ENCODE measurements at regions not wholly inside any gene's neighbourhood (a gene's known extent, or its start where the extent isn't known, plus 50 kb on each side); places are given as distances from the start of the nearest gene placed in this dataset.
"Not testable (repeated sequence)": the region's sequence is repeated elsewhere in the genome, so short reads cannot be mapped to it uniquely, and the experiment has no call there.

DNA sequence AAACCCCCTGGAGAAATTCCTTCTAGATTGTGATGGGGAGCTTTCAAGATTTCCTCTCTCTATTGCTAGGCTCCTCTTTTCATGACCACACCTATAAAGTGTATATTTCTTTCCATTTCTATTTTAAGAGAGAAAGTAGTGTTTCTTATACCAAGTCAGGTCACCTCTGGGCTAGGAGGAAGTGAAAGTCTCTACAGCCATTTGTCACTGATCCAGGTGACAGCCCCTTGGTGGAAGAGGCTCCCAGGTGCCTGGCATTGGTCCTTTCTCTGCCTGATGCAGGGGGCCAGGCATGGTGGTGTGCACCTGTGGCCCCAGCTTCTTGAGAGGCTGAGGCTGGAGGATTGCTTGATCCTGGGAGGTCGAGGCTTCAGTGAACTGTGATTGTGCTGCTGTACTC lies 64.7 kb downstream of the DHCR7 start:
- no peak for DNase-seq

DNA sequence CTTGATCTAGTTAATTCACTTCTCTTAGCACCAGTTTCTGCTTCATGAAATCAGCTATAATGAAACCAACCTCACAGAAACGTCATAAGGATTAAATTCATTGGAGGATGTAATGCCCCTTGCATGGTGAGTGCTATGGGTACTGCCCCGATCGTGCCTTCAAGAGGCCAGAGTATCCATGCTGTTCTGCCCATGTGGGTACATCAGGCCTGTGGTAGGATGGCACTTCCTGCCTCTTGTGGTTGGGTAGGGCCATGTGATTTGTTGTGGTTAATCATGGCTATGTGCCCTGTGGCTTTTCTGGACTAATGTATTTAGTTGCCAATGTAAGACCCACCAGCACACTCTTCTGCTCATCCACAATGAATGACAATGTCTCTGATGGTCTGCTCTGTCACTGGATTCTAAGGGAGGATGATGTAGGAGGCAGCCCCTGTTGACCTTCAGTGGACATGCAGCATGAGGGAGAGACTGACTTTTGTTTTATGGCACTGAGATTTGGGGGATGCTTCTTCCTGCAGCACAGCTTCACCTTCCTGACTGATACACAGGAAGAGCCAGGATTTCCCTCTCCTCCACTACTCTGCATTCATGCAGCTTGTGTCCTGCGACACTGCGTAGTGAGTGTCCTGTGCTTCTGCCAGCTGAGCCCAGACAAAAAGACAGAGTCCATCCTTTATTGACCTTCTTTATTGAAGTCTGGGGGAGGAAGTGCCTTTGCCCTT lies 66.2 kb downstream of the DHCR7 start:
- no peak for DNase-seq

DNA sequence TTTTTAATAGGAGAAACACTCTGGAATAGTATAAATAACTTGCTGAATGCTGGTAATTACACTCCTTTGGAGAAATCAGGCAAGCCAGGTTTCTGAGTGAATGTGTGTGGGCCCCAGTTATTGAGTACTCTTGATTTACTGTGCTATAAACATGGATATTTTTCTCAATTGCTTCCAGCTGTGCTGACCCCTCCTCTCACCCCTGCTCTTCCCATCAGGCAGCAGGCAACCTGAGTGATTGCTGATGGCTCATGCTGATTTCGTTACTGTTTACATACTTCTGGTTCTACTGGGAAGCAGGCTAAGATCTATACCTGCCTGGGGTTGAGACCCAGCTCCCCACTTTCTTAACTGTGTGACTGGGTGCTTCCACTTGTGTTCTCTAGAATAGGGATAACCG lies 68.5 kb downstream of the DHCR7 start:
- DNase-seq = no peak

DNA sequence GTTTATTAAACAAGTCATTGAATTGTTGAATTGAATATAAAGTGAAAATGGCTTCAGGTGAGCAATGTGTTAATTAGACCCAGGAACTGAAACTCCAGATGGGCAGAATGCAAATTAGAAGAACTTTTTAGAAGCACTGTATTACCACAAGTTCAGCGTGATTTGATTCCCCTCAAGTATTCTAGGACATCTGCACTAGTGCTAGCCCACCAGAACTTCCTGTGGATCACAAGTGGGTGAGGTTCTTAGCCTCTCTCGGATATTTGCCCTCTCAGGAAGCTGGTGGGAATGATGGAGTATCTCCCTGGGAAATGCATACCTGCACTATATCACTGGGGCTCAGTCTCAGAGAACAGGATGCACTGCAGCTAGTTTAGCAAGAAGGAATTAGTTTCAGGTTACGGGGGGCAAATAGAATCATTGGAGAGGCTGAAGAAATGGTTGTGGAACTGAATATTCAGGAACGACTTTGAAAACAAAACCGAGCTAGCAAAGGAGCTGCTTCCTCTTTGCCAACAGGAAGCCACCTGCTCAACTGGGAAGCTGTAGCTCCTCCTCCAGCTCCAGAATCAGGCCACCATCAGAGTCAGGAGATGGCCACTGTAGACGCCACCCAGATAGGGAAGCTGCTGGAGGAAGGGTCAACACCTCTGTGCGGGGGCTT lies 74.3 kb downstream of the DHCR7 start:
- DNase-seq = no peak

DNA sequence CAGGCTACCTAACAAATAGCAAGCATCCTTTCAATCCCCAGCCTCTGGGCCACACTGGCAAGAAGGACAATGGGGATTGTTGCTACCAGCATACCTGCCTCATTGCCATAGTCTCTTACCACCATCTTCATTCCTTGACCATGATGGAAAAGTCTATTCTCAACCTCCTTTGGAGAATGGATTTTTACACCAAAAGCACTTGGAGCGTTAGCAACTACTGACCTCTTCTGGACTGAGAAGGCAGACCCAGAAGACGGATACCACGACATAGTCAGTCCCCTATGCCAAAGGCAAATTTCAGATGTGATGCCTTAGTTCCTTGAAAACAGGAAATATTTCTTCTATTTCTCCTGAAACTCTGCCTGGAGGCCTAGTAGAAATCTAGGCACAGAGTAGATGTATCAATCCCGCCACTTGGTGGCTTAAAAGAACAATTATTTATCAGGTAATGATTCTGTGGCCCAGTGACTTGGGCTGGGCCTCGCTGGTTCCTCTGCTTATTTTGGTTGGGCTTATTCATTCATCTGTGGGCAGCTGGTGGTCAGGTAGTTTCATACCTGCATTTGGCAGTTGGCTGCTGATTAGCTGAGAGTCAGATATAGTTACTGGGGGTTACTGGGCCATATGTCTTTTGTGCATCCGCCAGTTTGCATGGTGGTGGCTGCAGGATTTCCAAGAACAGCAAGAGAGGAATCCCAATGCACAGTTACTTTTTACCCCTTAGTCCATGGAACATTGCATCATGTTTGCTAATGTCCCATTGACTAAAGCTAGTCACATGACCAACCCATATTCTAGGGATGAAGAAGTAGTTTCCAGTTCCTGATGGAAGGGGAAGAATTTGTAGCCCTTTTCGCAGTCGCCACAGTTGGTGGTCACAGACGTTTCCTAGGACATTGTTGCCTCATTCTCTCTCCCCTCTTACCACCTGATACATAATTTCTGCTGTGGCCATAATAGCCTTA lies 75.2 kb downstream of the DHCR7 start:
- DNase-seq = peak; percentile 62

DNA sequence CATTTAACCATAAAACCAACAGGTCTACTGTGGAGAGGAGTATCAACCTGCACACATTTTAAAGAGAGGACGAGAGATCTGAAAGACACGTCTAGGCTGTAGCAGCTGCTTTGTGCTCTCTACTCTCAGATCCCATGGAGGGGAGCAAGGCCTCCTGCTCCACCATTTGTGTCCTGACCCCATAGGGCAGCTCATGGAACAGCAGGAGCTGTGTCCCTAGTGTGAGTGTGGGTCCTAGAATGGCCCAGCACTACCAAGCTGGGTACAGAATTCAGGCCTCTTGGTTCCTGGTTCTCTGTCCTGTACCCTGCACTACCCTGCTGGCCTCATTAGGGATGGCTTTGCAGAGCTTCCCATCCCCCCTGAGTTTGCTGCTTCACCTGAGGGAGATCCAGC lies 76.5 kb downstream of the DHCR7 start:
- no peak for DNase-seq

DNA sequence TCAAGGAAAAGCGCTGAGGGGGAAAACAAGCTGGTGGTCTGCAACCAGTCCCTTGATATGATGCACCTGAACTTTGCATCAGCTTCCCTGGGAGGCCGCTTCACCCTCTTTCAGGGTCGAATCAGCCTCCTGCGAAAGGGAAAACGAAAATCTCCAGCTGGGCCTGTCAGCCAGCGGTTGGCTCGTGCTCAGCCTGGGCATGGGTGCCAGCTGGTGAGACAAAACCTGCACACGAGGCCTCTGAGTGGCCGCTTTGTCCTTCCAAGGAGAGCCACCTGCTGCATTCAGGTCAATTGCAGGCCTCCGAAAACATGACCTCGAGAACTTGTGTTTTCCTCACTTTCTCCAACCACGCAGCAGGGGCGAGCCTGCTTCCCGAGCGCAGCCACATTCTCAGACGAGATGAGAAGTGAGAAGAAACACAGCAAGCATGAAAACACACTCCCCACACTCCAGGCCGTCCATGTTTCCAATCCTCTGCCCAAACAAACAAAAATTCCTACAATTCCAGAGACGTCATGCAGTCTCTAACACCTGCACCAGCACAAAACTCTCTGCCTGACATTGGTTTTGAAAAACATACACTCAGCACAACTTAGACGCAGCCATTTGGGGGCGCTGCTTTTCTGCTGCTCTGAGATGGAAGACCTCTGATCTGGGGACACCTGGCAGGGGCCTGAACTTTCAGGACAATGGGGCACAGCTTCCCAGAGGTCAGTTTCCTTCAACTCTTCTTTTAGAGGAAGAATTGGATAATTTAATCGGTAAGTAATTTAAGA lies 77.1 kb downstream of the DHCR7 start:
- DNase-seq = peak; percentile 2

DNA sequence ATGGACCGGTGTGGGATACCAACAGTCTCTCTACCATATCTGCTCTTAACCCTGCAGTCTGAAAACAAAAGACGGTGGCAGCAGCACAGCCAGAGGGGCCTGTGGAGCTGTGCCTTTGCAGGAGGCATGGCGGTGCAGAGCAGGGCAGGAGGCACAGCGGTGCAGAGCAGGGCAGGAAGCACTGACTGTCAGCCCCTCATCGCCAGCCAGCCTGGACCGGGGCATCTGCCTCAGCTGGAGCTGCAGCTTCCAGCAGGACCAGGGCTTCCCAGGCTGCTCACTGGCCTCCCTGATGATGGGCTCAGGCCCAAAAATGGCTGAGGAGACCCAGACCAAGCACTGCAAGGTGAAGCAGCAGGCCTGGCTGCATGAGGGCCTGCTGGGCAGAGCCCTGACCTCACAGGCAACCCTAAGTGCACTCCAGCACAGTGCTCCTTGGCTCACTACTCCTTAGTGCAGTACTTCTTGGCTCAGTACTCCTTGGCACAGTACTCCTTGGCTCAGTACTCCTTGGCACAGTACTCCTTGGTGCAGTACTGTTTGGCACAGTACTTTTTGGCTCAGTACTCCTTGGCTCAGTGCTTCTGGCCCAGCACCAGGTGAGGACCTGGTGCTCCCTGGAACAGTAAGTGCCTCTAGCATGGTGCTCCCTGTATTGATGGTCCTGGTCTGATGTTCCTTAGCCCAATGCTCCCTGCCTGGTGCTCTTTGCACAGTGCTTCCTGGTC lies 78.0 kb downstream of the DHCR7 start:
- no peak for DNase-seq

DNA sequence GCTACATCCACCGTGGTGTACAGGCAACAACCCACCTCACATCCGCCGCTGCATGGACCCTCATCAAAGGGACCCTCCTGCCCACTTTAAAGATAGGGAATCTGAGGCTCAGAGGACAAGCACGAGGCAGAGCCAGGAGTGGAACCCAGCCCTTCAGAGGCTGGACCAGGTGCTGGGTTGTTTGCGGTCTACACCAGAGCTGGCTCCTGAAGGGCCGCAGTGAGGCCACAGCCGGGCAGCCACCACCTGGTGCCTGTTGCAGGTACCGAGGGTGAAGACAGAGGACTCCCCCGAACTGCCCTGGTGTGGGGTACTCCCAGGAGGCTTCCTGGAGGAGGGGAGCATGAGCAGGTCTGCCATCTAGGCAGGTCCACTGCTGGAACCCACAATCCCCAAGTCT lies 78.8 kb downstream of the DHCR7 start:
- no peak for DNase-seq

DNA sequence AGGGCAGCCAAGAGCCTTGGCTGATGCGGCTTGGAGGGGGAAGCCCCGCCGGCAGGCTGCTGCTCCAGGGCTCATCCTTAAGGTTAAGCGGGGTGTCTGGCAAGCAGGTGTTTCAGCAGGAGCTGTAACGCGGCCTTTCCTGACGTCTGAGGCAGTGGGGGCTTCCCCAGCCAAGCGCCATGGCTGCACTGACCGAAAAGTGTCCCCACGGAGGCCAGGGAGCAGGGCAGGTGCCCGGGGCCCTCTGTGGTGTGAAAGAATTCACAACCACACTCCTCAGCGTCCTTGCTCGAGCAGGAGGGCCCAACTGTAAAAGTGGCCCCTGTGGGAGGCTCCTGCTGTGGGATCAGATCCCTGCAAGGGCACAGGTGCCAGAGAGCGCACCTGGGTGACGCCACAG lies 79.2 kb downstream of the DHCR7 start:
- no peak for DNase-seq

DNA sequence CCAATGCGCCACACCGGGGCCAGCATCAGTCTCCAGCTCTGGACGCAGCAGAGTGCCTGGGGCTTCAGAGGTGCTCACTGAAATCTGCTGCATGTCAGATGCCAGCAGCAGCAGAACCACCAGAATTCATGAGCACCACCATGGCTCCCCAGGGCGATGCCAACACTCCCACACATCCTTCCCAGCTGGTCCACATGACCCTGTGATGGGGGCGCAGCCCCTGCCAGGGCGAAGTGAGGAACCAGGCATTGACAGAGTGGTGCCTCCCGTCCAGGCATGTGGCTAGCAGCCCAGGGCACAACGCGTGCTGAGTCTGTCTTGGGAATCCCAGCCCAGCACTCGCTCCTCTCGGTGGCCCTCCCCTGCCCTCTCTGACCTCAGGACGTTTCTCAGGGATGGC lies 80.4 kb downstream of the DHCR7 start:
- DNase-seq = no peak

DNA sequence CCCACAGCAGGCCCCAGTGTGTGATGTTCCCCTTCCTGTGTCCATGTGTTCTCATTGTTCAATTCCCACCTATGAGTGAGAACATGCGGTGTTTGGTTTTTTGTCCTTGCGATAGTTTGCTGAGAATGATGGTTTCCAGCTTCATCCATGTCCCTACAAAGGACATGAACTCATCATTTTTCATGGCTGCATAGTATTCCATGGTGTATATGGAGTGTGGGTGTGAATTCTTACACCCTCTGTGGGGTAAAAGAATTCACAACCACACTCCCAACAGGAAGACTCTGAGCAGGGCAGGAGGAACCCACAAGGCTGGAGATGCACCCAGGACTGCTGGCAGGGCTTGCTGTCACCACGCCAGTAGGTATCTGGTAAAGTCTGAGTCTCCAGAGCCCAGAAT lies 80.9 kb downstream of the DHCR7 start:
- DNase-seq = not testable (repeated sequence)

DNA sequence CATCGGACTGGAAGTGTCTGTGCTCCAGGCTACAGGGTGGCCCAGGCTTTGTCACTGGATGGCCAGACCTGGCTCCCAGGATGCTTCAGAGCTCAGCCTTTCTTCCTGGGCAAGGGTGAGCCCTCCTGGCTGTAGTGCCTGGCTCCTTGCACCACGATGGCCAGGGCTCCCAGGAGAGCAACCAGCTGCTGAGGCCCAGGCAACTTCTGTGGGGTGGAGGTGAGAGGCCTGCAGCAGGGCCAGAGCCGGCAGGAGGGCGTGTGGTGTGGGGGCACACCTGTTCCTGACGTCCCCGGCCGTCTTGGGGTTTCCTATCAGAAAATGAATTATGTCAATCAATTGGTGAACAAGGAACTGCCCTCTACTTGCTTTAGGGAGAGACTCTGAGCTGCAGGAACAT lies 82.1 kb downstream of the DHCR7 start:
- no peak for DNase-seq

DNA sequence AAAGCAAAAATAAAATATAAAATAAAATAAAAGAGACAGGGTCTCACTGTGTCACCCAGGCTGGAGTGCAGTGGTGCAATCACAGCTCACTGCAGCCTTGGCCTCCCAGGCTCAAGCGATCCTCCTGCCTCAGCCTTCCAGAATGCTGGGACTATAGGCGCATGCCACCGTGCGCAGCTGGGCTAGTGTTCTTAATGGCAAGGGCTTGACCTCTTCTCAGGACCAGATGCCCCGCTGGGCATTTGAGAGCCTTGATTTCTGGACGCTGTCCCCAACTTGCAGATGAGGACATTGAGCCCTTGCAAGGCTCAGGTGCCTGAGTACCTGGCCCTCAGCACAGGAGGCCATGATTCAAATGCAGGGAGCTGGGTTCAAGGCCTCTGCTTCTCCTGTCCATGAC lies 82.6 kb downstream of the DHCR7 start:
- DNase-seq = no peak

DNA sequence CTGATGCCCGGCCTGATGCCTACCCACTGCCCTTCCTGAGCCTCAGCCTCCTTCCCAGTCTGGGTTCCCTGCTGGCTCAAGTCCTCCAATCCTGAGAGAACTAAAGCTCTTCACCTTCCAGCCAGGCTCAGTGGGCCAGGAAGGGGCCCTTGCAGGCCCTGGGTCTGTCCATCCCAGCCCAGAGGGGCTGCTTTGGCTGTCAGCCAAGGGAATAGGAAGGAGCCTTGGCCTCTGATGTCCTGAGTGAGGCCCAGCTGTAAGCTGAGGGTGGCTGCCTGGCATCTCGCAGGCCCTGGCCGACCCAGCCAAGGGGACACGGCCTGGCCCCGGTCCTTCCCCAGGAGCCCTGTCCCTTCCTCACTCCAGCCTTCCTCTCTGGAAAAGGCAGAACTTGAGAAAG lies 83.4 kb downstream of the DHCR7 start:
- no peak for DNase-seq

DNA sequence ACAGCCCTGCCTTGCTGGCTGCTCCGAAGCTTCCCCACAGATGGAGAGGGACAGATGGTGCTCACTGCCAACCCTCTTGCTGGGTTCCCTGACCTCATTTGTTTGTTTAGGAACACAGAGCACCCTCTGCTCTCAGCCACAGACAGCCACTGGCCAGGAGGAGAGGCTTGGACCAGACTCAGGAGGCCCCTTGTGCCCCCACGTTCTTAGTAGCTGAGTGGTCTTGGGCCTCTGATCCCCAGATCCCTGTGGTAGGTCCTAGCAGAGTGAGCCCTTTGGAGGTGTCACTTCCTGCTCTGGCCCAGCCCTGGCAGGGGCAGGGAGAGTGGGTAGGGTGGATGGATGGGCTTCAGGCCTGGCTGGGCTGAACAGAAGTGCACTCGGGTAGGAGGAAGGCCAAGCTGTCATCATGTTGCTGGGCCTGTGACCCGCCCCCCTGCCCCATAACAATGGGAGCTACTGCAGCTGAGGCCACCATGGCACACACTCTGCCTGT lies 84.0 kb downstream of the DHCR7 start:
- DNase-seq = peak; percentile 39

DNA sequence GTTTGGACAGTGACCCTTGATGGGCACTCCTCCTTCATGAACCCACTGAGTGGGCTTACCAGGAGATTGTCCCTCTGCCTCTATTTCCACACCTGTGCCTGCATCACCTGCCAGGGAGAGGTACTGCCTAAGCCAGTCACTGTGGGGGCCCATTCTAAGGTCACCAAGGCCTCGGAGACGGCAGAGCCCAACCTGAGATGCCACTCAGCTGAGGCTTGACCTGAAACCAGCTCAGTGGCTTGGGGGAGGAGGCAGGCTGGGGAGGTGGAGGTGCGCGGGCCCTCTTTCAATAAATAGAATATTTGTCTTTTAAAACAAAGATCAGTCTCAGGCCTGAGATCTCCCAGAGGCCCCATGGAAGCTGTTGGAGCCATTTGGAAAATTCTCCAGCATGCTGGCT lies 84.5 kb downstream of the DHCR7 start:
- no peak for DNase-seq

DNA sequence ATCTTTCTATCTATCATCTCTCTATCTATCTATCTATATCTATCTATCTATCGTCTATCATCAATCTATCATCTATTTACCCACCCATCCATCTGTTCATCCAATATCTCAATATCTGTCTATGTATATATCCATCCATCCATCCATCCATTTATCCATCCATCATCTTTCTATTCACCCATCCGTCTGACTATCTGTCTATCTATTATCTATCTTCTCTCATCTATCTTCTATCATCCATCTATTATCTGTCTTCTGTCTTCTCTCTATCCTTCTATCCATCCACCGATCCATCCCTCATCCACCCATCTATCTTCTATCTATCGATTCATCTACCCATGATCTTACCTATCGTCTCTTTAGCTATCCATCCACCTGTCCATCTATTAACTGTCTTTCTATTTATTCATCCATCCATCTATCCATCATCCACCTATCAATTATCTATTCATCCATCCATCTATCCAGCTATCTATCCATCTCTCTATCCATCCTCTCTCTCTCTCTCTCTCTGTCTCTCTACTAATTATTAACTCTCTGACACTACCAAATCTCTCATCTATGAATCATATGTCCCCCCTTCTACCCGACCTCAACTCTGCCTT lies 89.1 kb downstream of the DHCR7 start:
- no peak for DNase-seq

DNA sequence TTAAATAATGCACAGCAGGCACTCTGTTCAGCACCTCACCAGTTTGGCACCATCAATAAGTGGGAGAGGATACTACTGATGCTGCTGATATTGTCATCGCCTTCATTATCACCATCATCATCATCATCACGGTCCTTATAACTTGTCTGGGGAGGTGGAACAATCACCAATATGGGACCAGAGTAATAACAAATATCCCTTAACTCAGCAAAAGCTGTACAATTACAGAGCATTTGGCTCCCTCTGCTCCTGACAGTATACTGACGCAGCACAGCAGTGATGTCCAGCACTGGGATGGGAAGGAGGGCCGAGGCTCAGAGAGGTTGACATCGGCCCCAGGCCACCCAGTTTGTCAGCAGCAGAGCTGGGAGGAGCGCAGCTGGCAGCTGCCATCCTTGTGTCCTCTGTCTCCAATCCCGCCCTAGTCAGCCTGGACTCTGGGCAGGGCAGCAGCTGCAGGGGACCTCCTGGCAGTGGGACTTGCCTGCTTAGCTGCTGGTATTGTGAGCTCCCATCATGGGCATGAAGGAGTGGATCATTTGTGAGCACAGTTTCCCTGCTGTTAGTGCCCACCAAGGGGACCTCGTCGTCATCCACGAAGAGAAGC lies 90.0 kb downstream of the DHCR7 start:
- no peak for DNase-seq

DNA sequence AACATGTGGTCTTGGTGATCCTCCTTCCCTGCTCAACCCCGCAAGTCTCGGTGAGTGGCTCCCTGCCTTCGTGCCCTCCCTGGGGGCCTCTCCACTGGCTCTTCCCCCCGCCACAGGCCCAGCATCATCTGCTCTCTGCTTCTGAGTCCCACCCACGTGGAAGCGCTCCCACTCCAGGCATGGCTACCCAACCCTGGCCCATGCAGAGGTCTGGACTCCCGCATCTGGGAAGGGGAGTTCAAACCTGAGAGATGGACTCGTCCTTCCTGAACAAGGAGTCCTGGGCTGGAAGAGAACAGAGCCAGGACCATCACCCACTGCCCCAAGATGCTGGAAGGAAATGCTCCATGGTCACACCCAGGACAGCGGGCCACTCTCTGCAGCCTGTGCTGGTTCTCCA lies 90.8 kb downstream of the DHCR7 start:
- DNase-seq = no peak

DNA sequence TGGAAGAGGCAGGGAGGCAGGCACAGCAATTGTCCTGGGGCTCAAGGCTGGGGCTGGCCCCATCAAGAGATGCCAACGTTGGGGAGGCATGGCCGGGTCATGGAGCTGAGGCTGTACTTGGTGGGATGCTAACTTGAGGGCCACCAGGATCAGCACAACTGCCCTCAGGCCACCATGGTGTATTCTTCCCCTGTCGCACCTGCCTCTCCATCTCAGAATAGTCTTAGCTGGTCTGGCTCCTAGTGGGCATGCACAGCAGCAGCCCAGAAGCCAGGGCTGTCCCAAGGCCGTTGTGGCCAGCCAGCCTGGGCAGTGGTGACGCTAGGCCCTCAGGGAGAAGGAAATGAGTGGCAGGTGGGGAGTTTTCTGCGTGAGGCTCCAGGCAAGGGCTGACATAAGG lies 91.3 kb downstream of the DHCR7 start:
- DNase-seq = no peak

All from midbrain (tissue), 1 donor.